Type B pancreatic cell (in vitro differentiated cells): ENCODE measurements at regions not wholly inside any gene's neighbourhood (a gene's known extent, or its start where the extent isn't known, plus 50 kb on each side); places are given as distances from the start of the nearest gene placed in this dataset.

Experiments
- DNase-seq: peaks from one replicate; pipeline ENCODE4 v3.0.0; 2021; ENCODE audit warnings: mixed read lengths; ENCODE audit not compliant: unreplicated experiment; ENCODE audit errors: extremely low spot score
- H3K27ac Mint-ChIP-seq: 2 replicates; pipeline ENCODE4 v1.8.0; 2021; ENCODE audit warnings: mild to moderate bottlenecking, mixed read lengths
- H3K27me3 Mint-ChIP-seq: 2 replicates; pipeline ENCODE4 v1.8.0; 2021; ENCODE audit warnings: mixed read lengths
- H3K36me3 Mint-ChIP-seq: 2 replicates; pipeline ENCODE4 v1.8.0; 2021; ENCODE audit warnings: mixed read lengths
- H3K4me1 Mint-ChIP-seq: one replicate; pipeline ENCODE4 v1.8.0; 2021; ENCODE audit warnings: mixed read lengths; ENCODE audit not compliant: unreplicated experiment
- H3K4me3 Mint-ChIP-seq: 2 replicates; pipeline ENCODE4 v1.8.0; 2021; ENCODE audit warnings: mild to moderate bottlenecking, mixed read lengths
- H3K9me3 Mint-ChIP-seq: 2 replicates; pipeline ENCODE4 v1.8.0; 2021; ENCODE audit warnings: mixed read lengths
- TF ChIP-seq, protein P1 (sequence below): fragments of 200-600 bp; sonication (generic); conservative IDR thresholded peaks from 2 replicates; pipeline ENCODE4 v1.5.0; 2021; ENCODE audit warnings: antibody characterized with exemption, mild to moderate bottlenecking

DNA sequence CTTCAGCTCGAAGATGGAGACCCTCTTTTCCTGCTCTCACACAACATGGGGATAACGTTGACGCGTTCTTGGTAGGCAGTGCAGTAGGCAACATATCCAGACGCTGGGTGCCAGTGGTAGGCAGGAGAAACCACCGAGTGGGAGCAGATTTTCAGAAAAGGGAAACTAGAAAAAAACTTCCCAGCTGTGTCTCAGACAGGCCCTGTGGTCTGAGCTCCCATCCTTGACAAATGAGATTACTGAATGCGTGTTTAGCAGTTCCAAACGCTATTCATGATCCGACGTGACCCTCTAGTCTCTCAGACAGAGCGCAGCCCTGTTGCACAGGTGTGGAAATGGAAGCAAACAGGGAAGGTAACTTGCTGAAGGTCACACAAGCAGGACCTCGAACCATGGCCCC is 83.9 kb upstream of the DUSP22 start:
- no peak overlapping the region for H3K4me3 Mint-ChIP-seq
- H3K27me3 Mint-ChIP-seq = peaks cover 42% of the 10 kb centered on the region
- TF ChIP-seq, protein P1, sequence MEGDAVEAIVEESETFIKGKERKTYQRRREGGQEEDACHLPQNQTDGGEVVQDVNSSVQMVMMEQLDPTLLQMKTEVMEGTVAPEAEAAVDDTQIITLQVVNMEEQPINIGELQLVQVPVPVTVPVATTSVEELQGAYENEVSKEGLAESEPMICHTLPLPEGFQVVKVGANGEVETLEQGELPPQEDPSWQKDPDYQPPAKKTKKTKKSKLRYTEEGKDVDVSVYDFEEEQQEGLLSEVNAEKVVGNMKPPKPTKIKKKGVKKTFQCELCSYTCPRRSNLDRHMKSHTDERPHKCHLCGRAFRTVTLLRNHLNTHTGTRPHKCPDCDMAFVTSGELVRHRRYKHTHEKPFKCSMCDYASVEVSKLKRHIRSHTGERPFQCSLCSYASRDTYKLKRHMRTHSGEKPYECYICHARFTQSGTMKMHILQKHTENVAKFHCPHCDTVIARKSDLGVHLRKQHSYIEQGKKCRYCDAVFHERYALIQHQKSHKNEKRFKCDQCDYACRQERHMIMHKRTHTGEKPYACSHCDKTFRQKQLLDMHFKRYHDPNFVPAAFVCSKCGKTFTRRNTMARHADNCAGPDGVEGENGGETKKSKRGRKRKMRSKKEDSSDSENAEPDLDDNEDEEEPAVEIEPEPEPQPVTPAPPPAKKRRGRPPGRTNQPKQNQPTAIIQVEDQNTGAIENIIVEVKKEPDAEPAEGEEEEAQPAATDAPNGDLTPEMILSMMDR = no peak
- peaks cover 9% of the 10 kb centered on the region for H3K4me1 Mint-ChIP-seq
- no peak overlapping the region for H3K27ac Mint-ChIP-seq
- H3K9me3 Mint-ChIP-seq = no peaks in the 10 kb centered on the region
- no peak for DNase-seq
- H3K36me3 Mint-ChIP-seq = no peaks in the 10 kb centered on the region

DNA sequence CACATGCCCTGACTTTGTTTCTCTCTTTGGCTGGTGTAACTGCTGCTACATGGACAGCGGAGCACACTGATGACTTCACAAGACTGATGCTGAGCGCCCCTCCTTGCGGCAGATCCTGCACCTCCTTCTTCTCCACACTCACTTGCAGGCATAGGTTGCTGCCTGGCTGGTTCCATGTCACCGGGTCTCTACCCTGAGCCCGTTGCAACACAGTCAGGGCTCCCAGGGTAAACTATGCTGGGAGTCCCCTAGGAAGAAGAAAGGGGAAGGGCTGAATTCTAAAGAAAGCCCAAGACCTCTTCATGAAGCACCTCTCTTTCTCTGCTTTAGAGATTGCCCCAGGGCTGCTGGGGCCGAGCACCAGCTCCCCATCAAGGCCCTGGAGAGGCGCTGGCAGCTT is 83.3 kb upstream of the DUSP22 start:
- no peak for DNase-seq
- Mint-ChIP-seq H3K4me1 (peaks cover 9% of the 10 kb centered on the region), H3K27me3 (peaks cover 40% of the 10 kb centered on the region), H3K4me3 (no peak overlapping the region), H3K36me3 (no peaks in the 10 kb centered on the region), H3K9me3 (no peaks in the 10 kb centered on the region), H3K27ac (no peak overlapping the region)
- TF ChIP-seq, protein P1 = no peak

GRCh38 chr6:209432-210103 is 82.7 kb upstream of the DUSP22 start:
- H3K4me1 Mint-ChIP-seq = peaks cover 9% of the 10 kb centered on the region
- no peak for DNase-seq
- no peak overlapping the region for H3K4me3 Mint-ChIP-seq
- no peaks in the 10 kb centered on the region for H3K36me3 Mint-ChIP-seq
- H3K27ac Mint-ChIP-seq = no peak overlapping the region
- H3K27me3 Mint-ChIP-seq = peaks cover 40% of the 10 kb centered on the region
- TF ChIP-seq, protein P1 = no peak
- no peaks in the 10 kb centered on the region for H3K9me3 Mint-ChIP-seq

DNA sequence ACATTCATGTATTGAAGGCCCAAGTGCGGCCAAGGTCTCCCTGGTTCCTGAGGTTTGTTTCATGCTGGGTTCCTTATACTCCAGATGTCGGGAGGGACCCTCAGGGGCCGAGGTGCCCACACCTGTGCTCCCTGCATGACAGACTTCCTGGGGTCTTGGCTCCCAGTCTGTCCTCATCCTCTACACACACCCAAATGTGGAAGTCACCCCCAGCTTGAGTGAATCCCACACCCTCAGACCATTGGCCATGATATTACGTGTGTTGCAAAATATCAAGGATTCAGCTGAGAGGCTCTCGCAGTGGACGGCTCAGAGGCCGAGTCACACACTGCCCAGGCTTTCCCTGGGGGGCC is 82.2 kb upstream of the DUSP22 start:
- H3K4me3 Mint-ChIP-seq = no peak overlapping the region
- no peaks in the 10 kb centered on the region for H3K36me3 Mint-ChIP-seq
- H3K27me3 Mint-ChIP-seq = peaks cover 40% of the 10 kb centered on the region
- H3K4me1 Mint-ChIP-seq = peaks cover 9% of the 10 kb centered on the region
- no peaks in the 10 kb centered on the region for H3K9me3 Mint-ChIP-seq
- DNase-seq = no peak
- H3K27ac Mint-ChIP-seq = no peak overlapping the region
- TF ChIP-seq, protein P1 = no peak

DNA sequence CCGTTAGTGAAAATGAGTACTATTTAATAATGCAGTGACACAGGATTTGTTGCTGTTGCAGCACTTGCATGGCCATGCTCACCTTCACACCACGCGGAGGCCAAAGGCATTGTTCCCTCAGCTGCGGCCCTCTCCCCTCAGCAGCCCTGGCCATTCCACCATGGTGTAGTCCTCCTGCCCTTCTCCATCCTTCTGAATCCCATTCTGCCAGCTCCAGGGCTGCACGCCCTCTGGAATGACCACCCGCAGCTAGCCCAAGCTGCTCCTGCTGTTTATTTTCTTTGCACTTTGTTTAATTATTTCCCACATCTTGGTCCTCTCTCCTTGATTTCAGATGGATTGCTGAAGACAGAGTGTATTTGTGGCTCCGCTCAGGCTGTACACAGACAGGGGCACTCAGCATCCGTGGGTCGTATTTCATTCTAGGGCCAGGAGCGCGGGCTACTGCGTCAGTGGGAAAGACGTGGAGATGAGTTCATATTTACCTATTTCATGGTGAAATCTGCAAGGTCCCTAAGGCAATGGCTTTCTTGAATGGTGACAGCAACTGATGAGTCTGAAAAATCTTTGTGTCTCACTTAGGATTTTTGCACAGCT is 81.4 kb upstream of the DUSP22 start:
- Mint-ChIP-seq H3K4me1 (peaks cover 9% of the 10 kb centered on the region), H3K4me3 (no peak overlapping the region), H3K36me3 (no peaks in the 10 kb centered on the region), H3K9me3 (no peaks in the 10 kb centered on the region), H3K27me3 (peaks cover 39% of the 10 kb centered on the region), H3K27ac (no peak overlapping the region)
- TF ChIP-seq, protein P1 = no peak
- DNase-seq = no peak
